HFFc6 (cell line): ENCODE measurements at regions not wholly inside any gene's neighbourhood (a gene's known extent, or its start where the extent isn't known, plus 50 kb on each side); places are given as distances from the start of the nearest gene placed in this dataset.
"Not testable (repeated sequence)": the region's sequence is repeated elsewhere in the genome, so short reads cannot be mapped to it uniquely, and the experiment has no call there.

Experiments used
- DNase-seq: peaks from one replicate; pipeline ENCODE4 v3.0.0-alpha.2; 2018
- H3K27ac Mint-ChIP-seq: 2 replicates; pipeline ENCODE4 v1.8.0; 2020; ENCODE audit warnings: mild to moderate bottlenecking, mixed read lengths
- H3K27me3 Mint-ChIP-seq: 2 replicates; pipeline ENCODE4 v1.8.0; 2021; ENCODE audit warnings: mild to moderate bottlenecking, moderate library complexity, mixed read lengths; ENCODE audit not compliant: insufficient read depth
- H3K36me3 Mint-ChIP-seq: 2 replicates; pipeline ENCODE4 v1.8.0; 2021; ENCODE audit warnings: low read depth, mixed read lengths
- H3K4me1 Mint-ChIP-seq: 2 replicates; pipeline ENCODE4 v1.8.0; 2020; ENCODE audit warnings: low read depth, mixed read lengths
- H3K4me3 Mint-ChIP-seq: 2 replicates; pipeline ENCODE4 v1.8.0; 2020; ENCODE audit warnings: mild to moderate bottlenecking, moderate library complexity, mixed read lengths
- H3K9me3 Mint-ChIP-seq: 2 replicates; pipeline ENCODE4 v1.8.0; 2020; ENCODE audit warnings: mild to moderate bottlenecking, mixed read lengths
- TF ChIP-seq, protein P1 (sequence below): fragments of 200-600 bp; sonication (generic); IDR thresholded peaks from 2 replicates; pipeline ENCODE4 v1.5.0; 2021; ENCODE audit warnings: antibody characterized with exemption, mild to moderate bottlenecking

DNA sequence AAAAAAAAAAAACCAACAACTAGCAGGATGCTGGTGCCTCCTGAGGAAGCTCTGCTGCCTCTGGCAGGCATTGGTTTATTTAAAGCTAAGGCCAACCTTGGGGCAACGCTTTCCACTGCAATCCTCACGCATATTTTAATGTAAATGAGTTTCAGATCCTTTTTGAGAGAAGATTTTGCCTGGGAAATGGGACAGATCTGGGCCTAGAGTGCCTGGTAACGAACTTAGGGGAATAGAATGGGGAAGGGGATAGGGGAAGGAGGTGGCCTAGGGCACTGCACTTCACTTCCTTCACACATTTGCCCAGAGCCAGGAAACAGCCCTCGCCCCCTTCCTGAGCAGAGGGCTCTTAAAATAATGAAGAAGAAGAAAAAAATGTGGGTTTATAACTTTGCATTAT, 132.7 kb upstream of the TMEM170B start:
- no peaks in the 10 kb centered on the region for H3K36me3 Mint-ChIP-seq
- H3K4me3 Mint-ChIP-seq: no peak overlapping the region
- no peak for DNase-seq
- TF ChIP-seq, protein P1, sequence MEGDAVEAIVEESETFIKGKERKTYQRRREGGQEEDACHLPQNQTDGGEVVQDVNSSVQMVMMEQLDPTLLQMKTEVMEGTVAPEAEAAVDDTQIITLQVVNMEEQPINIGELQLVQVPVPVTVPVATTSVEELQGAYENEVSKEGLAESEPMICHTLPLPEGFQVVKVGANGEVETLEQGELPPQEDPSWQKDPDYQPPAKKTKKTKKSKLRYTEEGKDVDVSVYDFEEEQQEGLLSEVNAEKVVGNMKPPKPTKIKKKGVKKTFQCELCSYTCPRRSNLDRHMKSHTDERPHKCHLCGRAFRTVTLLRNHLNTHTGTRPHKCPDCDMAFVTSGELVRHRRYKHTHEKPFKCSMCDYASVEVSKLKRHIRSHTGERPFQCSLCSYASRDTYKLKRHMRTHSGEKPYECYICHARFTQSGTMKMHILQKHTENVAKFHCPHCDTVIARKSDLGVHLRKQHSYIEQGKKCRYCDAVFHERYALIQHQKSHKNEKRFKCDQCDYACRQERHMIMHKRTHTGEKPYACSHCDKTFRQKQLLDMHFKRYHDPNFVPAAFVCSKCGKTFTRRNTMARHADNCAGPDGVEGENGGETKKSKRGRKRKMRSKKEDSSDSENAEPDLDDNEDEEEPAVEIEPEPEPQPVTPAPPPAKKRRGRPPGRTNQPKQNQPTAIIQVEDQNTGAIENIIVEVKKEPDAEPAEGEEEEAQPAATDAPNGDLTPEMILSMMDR: no peak
- no peaks in the 10 kb centered on the region for H3K9me3 Mint-ChIP-seq
- peaks cover 4% of the 10 kb centered on the region for H3K27me3 Mint-ChIP-seq
- H3K27ac Mint-ChIP-seq: no peak overlapping the region
- no peaks in the 10 kb centered on the region for H3K4me1 Mint-ChIP-seq

DNA sequence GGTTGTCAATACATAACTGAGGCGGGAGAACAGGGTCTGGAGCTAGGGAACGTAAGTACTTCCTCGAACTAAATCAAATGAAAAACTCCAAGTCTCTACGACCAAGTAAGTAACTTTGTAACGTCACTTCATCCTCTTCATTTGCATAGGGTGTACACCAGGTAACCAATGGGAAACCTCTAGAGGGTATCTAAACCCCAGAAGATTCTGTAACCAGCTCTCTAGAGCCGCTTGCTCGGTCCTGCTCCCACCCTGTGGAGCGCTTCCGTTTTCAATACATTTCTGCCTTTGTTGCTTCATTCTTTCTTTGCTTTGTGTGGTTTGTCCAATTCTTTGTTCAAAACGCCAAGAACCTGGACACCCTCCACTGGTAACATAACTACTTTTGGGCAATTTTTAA, 133.5 kb upstream of the TMEM170B start:
- Mint-ChIP-seq H3K27ac (no peak overlapping the region), H3K36me3 (no peaks in the 10 kb centered on the region), H3K4me1 (no peaks in the 10 kb centered on the region), H3K27me3 (peaks cover 4% of the 10 kb centered on the region), H3K9me3 (no peaks in the 10 kb centered on the region), H3K4me3 (no peak overlapping the region)
- TF ChIP-seq, protein P1: no peak
- no peak for DNase-seq

DNA sequence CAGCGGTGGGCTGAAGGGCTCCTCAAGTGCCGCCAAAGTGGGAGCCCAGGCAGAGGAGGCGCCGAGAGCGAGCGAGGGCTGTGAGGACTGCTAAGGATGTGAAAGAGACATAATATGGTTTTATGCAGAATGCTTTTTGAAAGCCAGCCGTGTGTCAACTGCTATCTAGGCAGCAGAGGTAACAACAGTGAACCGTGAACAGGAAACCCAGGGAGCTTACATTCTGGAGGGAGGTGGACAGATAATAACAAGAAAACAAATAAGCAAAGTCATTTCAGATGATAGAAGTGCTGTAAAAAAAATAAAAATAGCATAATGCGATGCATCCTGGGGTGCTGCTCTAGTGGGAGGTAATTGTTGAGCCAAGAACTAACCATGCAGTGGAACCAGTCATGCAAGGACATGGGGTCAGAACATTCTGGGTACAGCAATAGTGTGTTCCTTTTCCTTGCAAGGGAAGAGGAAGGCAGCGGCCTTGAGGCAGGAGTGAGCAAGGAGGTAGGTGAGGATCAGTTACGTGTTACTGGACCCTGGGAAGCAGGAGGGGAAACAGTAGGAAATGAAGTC, 134.4 kb upstream of the TMEM170B start:
- Mint-ChIP-seq H3K4me1 (no peaks in the 10 kb centered on the region), H3K36me3 (no peaks in the 10 kb centered on the region), H3K27ac (no peak overlapping the region), H3K9me3 (no peaks in the 10 kb centered on the region), H3K27me3 (peaks cover 4% of the 10 kb centered on the region), H3K4me3 (no peak overlapping the region)
- TF ChIP-seq, protein P1: no peak
- DNase-seq: no peak

DNA sequence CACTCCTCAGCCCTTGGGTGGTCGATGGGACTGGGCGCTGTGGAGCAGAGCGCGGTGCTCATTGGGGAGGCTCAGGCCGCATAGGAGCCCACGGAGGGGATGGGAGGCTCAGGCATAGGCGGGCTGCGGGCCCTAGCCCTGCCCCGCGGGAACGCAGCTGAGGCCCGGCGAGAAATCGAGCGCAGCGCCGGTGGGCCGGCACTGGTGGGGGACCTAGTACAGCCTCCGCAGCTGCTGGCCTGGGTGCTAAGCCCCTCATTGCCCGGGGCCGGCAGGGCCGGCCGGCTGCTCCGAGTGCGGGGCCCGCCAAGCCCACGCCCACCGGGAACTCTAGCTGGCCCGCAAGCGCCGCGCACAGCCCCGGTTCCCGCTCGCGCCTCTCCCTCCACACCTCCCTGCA, 135.0 kb upstream of the TMEM170B start:
- not testable (repeated sequence) for H3K27me3 Mint-ChIP-seq, H3K4me3 Mint-ChIP-seq, H3K36me3 Mint-ChIP-seq, H3K9me3 Mint-ChIP-seq, DNase-seq, H3K4me1 Mint-ChIP-seq, H3K27ac Mint-ChIP-seq

DNA sequence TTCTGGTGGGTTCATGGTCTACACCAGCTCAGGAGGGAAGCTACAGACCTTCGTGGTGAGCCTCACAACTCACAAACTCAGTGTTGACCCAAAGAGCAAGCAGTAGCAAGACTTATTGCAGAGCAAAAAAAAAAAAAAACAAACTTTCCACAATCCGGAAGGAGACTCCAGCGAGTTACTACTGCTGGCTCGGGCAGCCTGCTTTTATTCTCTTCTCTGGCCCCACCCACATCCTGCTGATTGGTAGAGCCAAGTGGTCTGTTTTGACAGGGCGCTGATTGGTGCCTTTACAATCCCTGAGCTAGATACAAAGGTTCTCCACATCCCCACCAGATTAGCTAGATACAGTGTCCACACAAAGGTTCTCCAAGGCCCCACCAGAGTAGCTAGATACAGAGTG, 135.6 kb upstream of the TMEM170B start:
- not testable (repeated sequence) for H3K9me3 Mint-ChIP-seq, DNase-seq, H3K36me3 Mint-ChIP-seq, H3K4me3 Mint-ChIP-seq, H3K4me1 Mint-ChIP-seq, H3K27ac Mint-ChIP-seq
- H3K27me3 Mint-ChIP-seq: peaks cover 12% of the 10 kb centered on the region

DNA sequence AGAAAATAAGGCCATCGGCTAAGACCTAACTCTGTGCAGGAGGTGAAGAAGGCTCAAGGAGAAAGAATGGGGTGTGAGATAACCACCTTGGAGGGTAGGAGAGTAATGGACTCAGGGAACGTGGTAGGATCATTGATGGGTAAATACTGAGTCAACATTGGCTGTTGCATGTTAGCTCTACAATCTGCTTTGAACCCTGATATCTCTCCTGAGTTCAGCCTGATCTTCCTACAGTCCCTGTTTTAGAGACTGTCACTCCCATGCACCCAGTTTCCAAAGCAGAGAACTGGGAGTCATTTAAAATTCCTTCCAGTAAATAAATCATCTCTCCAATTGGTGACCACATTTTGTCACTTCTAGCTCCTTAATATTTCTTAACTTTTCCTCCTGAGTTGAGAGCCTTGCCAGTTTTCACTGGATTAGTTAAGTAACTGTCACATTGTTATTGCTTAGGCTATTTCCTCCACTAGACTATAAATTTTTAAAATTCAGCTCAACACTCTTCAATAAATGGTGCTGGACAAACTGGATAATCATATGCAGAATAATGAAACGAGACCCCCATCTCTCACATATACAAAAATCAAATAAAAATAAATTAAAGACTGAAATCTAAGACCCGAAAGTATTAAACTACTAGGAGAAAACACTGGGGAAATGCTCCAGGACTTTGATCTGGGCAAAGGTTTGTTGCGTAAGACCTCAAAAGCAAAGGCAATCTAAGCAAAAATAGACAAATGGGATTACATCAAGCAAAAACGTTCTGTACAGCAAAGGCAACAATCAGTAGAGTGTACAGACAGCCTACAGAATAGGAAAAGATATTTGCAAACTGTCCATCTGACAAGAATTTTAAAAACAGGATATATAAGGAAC, 138.9 kb upstream of the TMEM170B start:
- Mint-ChIP-seq H3K9me3 (no peaks in the 10 kb centered on the region), H3K4me3 (no peak overlapping the region), H3K4me1 (peaks cover 11% of the 10 kb centered on the region), H3K36me3 (no peaks in the 10 kb centered on the region), H3K27ac (no peak overlapping the region), H3K27me3 (peaks cover 16% of the 10 kb centered on the region)
- TF ChIP-seq, protein P1: no peak
- DNase-seq: no peak
